OCI-LY3 (cell line): ENCODE measurements at regions not wholly inside any gene's neighbourhood (a gene's known extent, or its start where the extent isn't known, plus 50 kb on each side); places are given as distances from the start of the nearest gene placed in this dataset.

Source experiments
- H2AFZ ChIP-seq: fragments of 200-600, 300-600 bp; shearing (Covaris generic); 2 replicates; pipeline ENCODE4 v1.6.0; 2014; ENCODE audit warnings: antibody characterized with exemption, low read depth, low read length
- H3K27ac ChIP-seq: fragments of 200-600, 300-600 bp; sonication (generic); 2 replicates; pipeline ENCODE4 v1.5.1; 2014; ENCODE audit warnings: mild to moderate bottlenecking, low read length, moderate library complexity, mixed read lengths
- H3K27me3 ChIP-seq: fragments of 200-600, 300-600 bp; sonication (generic); 2 replicates; pipeline ENCODE4 v1.6.1; 2014; ENCODE audit warnings: low read depth, low read length, mixed read lengths
- H3K36me3 ChIP-seq: fragments of 200-600, 300-600 bp; sonication (generic); replicated peaks from 2 replicates; pipeline ENCODE3; 2014; ENCODE audit warnings: low read depth, low read length, mixed read lengths
- H3K4me1 ChIP-seq: fragments of 300-600, 200-600 bp; sonication (generic); 2 replicates; pipeline ENCODE4 v1.6.1; 2014; ENCODE audit warnings: low read length, mixed read lengths
- H3K4me2 ChIP-seq: fragments of 200-600, 300-600 bp; sonication (generic); 2 replicates; pipeline ENCODE4 v1.6.1; 2014; ENCODE audit warnings: low read length, mixed read lengths
- H3K4me3 ChIP-seq: fragments of 300-600, 200-600 bp; sonication (generic); 2 replicates; pipeline ENCODE4 v1.5.1; 2014; ENCODE audit warnings: antibody characterized with exemption, mild to moderate bottlenecking, low read length, moderate library complexity
- H3K79me2 ChIP-seq: fragments of 300-600, 200-600 bp; shearing (Covaris generic); 2 replicates; pipeline ENCODE4 v1.6.1; 2014; ENCODE audit warnings: mild to moderate bottlenecking, low read length, mixed read lengths
- H3K9ac ChIP-seq: fragments of 300-600, 200-600 bp; shearing (Covaris generic); 2 replicates; pipeline ENCODE4 v1.6.0; 2014; ENCODE audit warnings: mild to moderate bottlenecking, low read length, moderate library complexity
- H3K9me3 ChIP-seq: fragments of 200-600, 300-600 bp; shearing (Covaris generic); 2 replicates; pipeline ENCODE4 v1.6.1; 2014; ENCODE audit warnings: low read length, mixed read lengths; ENCODE audit not compliant: insufficient read depth
- H4K20me1 ChIP-seq: fragments of 200-600, 300-600 bp; sonication (generic); 2 replicates; pipeline ENCODE4 v1.6.1; 2016; ENCODE audit warnings: low read length, mixed read lengths; ENCODE audit not compliant: insufficient read depth
- EZH2phosphoT487 ChIP-seq: fragments of 200-600 bp; shearing (Covaris generic); IDR thresholded peaks from 2 replicates; pipeline ENCODE4 v1.6.1; 2018; ENCODE audit warnings: antibody characterized with exemption, mixed run types, low read depth
- TF ChIP-seq, protein P1 (sequence below): fragments of 200-600, 300-600 bp; sonication (generic); IDR thresholded peaks from 2 replicates; pipeline ENCODE4 v1.5.1; 2014; ENCODE audit warnings: antibody characterized with exemption, low read length, low read depth

DNA sequence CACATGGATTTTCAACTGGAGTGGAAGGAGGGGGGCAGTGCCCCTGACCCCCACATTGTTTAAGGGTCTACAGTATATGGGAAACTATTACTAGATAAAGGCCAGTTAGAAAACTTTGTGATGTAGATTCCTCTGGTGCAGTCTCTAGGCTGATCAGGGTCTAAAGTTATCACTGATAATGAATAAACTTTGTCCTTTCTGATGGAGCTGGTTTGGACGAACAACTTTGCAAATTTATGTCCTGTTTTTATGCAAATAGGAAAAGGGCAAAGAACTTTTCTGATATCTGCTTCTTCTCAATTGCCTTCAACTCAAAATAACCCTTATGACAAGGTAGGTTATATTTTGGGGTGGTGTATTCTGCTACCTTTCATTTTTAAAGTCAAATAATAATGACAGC, 829.2 kb upstream of the ACVR2A start:
- no peaks in the 10 kb centered on the region for H4K20me1 ChIP-seq
- H3K4me2 ChIP-seq: no peak overlapping the region
- H3K27ac ChIP-seq: no peak overlapping the region
- H3K79me2 ChIP-seq: no peaks in the 10 kb centered on the region
- H3K27me3 ChIP-seq: no peaks in the 10 kb centered on the region
- TF ChIP-seq, protein P1, sequence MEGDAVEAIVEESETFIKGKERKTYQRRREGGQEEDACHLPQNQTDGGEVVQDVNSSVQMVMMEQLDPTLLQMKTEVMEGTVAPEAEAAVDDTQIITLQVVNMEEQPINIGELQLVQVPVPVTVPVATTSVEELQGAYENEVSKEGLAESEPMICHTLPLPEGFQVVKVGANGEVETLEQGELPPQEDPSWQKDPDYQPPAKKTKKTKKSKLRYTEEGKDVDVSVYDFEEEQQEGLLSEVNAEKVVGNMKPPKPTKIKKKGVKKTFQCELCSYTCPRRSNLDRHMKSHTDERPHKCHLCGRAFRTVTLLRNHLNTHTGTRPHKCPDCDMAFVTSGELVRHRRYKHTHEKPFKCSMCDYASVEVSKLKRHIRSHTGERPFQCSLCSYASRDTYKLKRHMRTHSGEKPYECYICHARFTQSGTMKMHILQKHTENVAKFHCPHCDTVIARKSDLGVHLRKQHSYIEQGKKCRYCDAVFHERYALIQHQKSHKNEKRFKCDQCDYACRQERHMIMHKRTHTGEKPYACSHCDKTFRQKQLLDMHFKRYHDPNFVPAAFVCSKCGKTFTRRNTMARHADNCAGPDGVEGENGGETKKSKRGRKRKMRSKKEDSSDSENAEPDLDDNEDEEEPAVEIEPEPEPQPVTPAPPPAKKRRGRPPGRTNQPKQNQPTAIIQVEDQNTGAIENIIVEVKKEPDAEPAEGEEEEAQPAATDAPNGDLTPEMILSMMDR: no peak
- no peak for TF ChIP-seq EZH2phosphoT487
- no peak overlapping the region for H2AFZ ChIP-seq
- H3K4me1 ChIP-seq: peaks cover 5% of the 10 kb centered on the region; the same call in 1 of the 2 replicates
- no peak overlapping the region for H3K4me3 ChIP-seq
- no peak overlapping the region for H3K9ac ChIP-seq
- no peaks in the 10 kb centered on the region for H3K9me3 ChIP-seq
- no peaks in the 10 kb centered on the region for H3K36me3 ChIP-seq

DNA sequence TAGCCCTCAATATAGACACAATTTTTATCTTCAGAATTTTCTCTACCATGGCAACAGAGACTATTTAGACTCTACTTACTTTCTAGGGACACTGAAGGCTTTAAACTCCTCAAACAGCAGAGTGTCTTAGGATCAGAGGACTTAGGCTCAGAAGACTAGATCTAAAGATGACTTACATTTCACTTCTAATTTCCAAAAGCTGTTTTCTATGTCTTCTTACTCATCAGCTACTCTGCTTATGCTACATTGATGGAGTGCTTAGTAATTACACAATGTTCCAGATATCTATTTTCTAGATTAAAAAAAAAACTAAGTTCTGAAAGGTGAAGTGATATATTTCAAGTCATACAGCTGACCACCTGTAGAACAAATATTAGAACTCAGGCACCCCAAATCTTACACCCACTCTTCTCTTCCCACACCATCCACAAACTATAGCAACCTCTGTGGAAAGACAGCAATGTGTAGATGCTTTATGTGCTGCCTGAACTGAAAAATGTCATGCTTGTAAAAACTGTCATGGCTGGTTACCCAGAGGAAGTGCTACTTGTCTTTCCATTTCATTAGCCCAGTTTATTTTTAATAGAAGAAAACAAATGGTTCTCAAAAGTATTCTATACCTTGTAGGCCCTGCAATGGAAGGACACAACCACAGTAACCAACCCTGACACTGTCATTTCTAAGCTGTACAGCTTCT, 831.0 kb upstream of the ACVR2A start:
- H3K4me1 ChIP-seq: peaks cover 5% of the 10 kb centered on the region; the same call in 1 of the 2 replicates
- no peaks in the 10 kb centered on the region for H4K20me1 ChIP-seq
- H3K27ac ChIP-seq: no peak overlapping the region
- H3K4me3 ChIP-seq: no peak overlapping the region
- no peak overlapping the region for H3K9ac ChIP-seq
- no peaks in the 10 kb centered on the region for H3K36me3 ChIP-seq
- no peak overlapping the region for H2AFZ ChIP-seq
- H3K27me3 ChIP-seq: no peaks in the 10 kb centered on the region
- no peaks in the 10 kb centered on the region for H3K79me2 ChIP-seq
- H3K9me3 ChIP-seq: no peaks in the 10 kb centered on the region
- H3K4me2 ChIP-seq: no peak overlapping the region
- TF ChIP-seq, protein P1: no peak
- no peak for TF ChIP-seq EZH2phosphoT487

GRCh38 chr2:147008481-147008880, 836.3 kb upstream of the ACVR2A start:
- Histone ChIP-seq H2AFZ (no peak overlapping the region), H3K79me2 (no peaks in the 10 kb centered on the region), H3K36me3 (no peaks in the 10 kb centered on the region), H3K4me3 (no peak overlapping the region), H3K9me3 (no peaks in the 10 kb centered on the region), H4K20me1 (no peaks in the 10 kb centered on the region), H3K27me3 (no peaks in the 10 kb centered on the region), H3K4me1 (no peaks in the 10 kb centered on the region), H3K4me2 (no peak overlapping the region), H3K27ac (no peak overlapping the region), H3K9ac (no peak overlapping the region)
- TF ChIP-seq, protein P1: no peak
- no peak for TF ChIP-seq EZH2phosphoT487

GRCh38 chr2:147006736-147007141, 838.1 kb upstream of the ACVR2A start:
- no peak overlapping the region for H3K4me2 ChIP-seq
- no peak overlapping the region for H2AFZ ChIP-seq
- no peak overlapping the region for H3K27ac ChIP-seq
- TF ChIP-seq, protein P1: no peak
- no peak for TF ChIP-seq EZH2phosphoT487
- no peaks in the 10 kb centered on the region for H3K27me3 ChIP-seq
- H3K36me3 ChIP-seq: no peaks in the 10 kb centered on the region
- no peaks in the 10 kb centered on the region for H3K9me3 ChIP-seq
- no peak overlapping the region for H3K9ac ChIP-seq
- no peak overlapping the region for H3K4me3 ChIP-seq
- no peaks in the 10 kb centered on the region for H3K79me2 ChIP-seq
- H4K20me1 ChIP-seq: no peaks in the 10 kb centered on the region
- H3K4me1 ChIP-seq: no peaks in the 10 kb centered on the region
